HL-60 (cell line): ENCODE measurements at regions not wholly inside any gene's neighbourhood (a gene's known extent, or its start where the extent isn't known, plus 50 kb on each side); places are given as distances from the start of the nearest gene placed in this dataset.

Experiments used
- DNase-seq, 2 experiments: peaks; one replicate each; pipeline ENCODE4 v3.0.0-alpha.2; 2010 to 2020; ENCODE audit warnings: low read depth in 1 of 2, low spot score in 1 of 2
- H3K27ac ChIP-seq: fragments of 250-450 bp; sonication (Bioruptor Pico); replicated peaks from 2 replicates; pipeline ENCODE4 v1.5.1; 2020; ENCODE audit warnings: mild to moderate bottlenecking, moderate library complexity
- H3K27me3 ChIP-seq: fragments of 250-450 bp; sonication (Bioruptor Pico); 2 replicates; pipeline ENCODE4 v1.5.1; 2021; ENCODE audit warnings: mild to moderate bottlenecking, moderate library complexity; ENCODE audit not compliant: insufficient read depth, poor library complexity, severe bottlenecking
- H3K4me3 ChIP-seq: replicated peaks from 2 replicates; pipeline ENCODE4 v1.5.1; 2011; ENCODE audit warnings: mild to moderate bottlenecking, control low read depth, low read length; ENCODE audit not compliant: insufficient read depth
- CTCF ChIP-seq: IDR thresholded peaks from one replicate; pipeline ENCODE4 v1.5.1; 2011; ENCODE audit warnings: low read length, control low read depth, inconsistent platforms; ENCODE audit not compliant: insufficient read depth
- GABPA ChIP-seq: IDR thresholded peaks from 2 replicates; pipeline ENCODE4 v1.6.1; 2012; ENCODE audit warnings: low read depth
- POLR2AphosphoS5 ChIP-seq: IDR thresholded peaks from 2 replicates; pipeline ENCODE4 v1.6.1; 2012; ENCODE audit warnings: low read depth
- REST ChIP-seq: IDR thresholded peaks from 2 replicates; pipeline ENCODE4 v1.6.1; 2012; ENCODE audit warnings: low read depth; ENCODE audit not compliant: insufficient replicate concordance
- SPI1 ChIP-seq: IDR thresholded peaks from 2 replicates; pipeline ENCODE4 v1.6.1; 2012; ENCODE audit warnings: low read depth, mild to moderate bottlenecking, borderline replicate concordance

- Histone ChIP-seq H3K4me3 (no peak overlapping the region), H3K27me3 (no peaks in the 10 kb centered on the region), H3K27ac (no peak overlapping the region)
- no peak for DNase-seq
- no peak for TF ChIP-seq CTCF
- no peak for TF ChIP-seq POLR2AphosphoS5
- no peak for TF ChIP-seq REST
- no peak for TF ChIP-seq SPI1
- no peak for TF ChIP-seq GABPA
Observed at GRCh38 chrX:13152518-13153185, 108.2 kb upstream of the FAM9C start.

DNA sequence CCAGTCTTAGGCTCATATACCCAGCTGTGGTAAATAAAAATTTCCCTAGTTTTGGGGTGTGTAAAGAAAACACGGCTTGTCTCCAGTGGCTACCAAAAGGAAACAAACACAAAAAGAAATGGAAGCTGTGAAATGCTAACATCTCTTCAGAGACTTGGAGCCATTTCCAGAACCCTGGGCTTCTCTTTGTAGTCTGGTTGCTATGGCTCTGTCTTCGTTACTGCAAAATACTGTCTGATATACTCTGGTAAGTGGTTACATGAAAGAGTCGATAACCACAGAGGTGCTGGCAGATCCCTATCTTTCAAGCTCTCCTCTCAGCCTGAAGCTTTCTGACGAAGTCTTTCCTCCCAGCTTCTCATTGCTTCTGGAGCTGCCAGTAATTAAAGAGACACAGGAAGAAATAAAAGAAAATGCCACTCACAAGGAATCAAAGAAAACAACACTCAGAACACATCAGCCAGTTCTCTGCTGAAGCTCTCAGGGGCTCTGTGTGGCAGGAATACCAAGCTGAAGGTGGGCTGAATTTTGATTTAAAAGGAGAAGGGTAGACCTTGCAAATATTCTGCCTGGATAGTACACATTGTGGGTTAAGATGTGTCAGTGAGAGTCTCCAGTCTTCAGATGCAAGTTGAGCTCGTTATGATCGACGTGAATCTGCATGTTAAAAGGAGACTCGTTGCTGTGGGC, 107.6 kb upstream of the FAM9C start:
- Histone ChIP-seq H3K27me3 (no peaks in the 10 kb centered on the region), H3K4me3 (no peak overlapping the region), H3K27ac (no peak overlapping the region)
- TF ChIP-seq REST (no peak), SPI1 (no peak), CTCF (no peak), POLR2AphosphoS5 (no peak), GABPA (no peak)
- DNase-seq, result no peak

GRCh38 chrX:13149702-13150350, 105.4 kb upstream of the FAM9C start:
- no peak overlapping the region for H3K27ac ChIP-seq
- H3K27me3 ChIP-seq, result no peaks in the 10 kb centered on the region
- no peak for DNase-seq
- TF ChIP-seq REST (no peak), GABPA (no peak), CTCF (no peak), POLR2AphosphoS5 (no peak), SPI1 (no peak)
- no peak overlapping the region for H3K4me3 ChIP-seq
